Lower leg skin (tissue), 4 donors: ENCODE measurements at regions not wholly inside any gene's neighbourhood (a gene's known extent, or its start where the extent isn't known, plus 50 kb on each side); places are given as distances from the start of the nearest gene placed in this dataset.

Experiments
- DNase-seq, 2 donors: peaks; one replicate each; pipeline ENCODE4 v3.0.0-alpha.2; 2019; ENCODE audit warnings: low spot score in 2 of 2
- H3K4me3 ChIP-seq: fragments of 200-600 bp; sonication (generic); 2 replicates; pipeline ENCODE4 v1.5.1; 2017; ENCODE audit warnings: mild to moderate bottlenecking, low read depth; ENCODE audit not compliant: poor library complexity, severe bottlenecking
- POLR2A ChIP-seq, 2 donors: fragments of 450-650 bp; IDR thresholded peaks; one replicate each; pipeline ENCODE4 v1.6.1; 2016 to 2017; ENCODE audit warnings: antibody characterized with exemption in 2 of 2, mild to moderate bottlenecking in 1 of 2, moderate library complexity in 1 of 2
- WGBS, 2 donors: methylation state at CpG; one replicate each; pipeline ENCODE4 v1.1.5; 2018; 5-methylcytosine and 5-hydroxymethylcytosine counted together
- intact Hi-C: fragments of 100-400 bp; cut with DNase I; formaldehyde crosslinking; loops from one replicate; pipeline ENCODE4 v1.15.0; 2023; ENCODE audit warnings: low total_unique reads
- TF ChIP-seq, protein P1 (sequence below), 3 donors: fragments of 450-650 bp; IDR thresholded peaks; one replicate each; pipeline ENCODE4 v1.5.1; 2016; ENCODE audit warnings: antibody characterized with exemption in 3 of 3, mild to moderate bottlenecking in 3 of 3, moderate library complexity in 2 of 3

DNA sequence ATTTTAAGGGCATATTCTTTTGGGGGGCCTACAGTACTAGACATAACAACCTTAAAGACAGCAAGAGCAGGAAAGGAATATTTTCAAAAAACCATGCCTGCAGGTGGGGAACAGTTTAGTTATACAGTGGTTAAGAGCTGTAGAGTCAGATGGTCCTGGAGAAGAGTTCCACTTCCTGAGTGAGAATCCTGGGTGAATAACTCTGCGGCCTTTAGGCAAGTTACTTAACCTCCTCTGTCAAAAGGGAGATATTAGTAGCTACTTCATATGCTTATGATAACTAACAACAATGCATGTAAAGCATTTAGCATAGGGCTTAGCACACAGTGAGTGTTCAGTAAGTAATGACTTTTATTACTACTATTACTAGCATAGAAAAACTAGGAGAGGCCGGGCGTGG lies 119.2 kb upstream of the TAB2 start:
- TF ChIP-seq, protein P1, sequence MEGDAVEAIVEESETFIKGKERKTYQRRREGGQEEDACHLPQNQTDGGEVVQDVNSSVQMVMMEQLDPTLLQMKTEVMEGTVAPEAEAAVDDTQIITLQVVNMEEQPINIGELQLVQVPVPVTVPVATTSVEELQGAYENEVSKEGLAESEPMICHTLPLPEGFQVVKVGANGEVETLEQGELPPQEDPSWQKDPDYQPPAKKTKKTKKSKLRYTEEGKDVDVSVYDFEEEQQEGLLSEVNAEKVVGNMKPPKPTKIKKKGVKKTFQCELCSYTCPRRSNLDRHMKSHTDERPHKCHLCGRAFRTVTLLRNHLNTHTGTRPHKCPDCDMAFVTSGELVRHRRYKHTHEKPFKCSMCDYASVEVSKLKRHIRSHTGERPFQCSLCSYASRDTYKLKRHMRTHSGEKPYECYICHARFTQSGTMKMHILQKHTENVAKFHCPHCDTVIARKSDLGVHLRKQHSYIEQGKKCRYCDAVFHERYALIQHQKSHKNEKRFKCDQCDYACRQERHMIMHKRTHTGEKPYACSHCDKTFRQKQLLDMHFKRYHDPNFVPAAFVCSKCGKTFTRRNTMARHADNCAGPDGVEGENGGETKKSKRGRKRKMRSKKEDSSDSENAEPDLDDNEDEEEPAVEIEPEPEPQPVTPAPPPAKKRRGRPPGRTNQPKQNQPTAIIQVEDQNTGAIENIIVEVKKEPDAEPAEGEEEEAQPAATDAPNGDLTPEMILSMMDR (IDR thresholded peaks at IDR 0.05), result no peak
- TF ChIP-seq POLR2A (IDR thresholded peaks at IDR 0.05), result no peak
- DNase-seq, result no peak
- intact Hi-C loops, result no loop called here
- WGBS, 2 donors, result 93 to 95% methylated on average over 3 of the region's 3 CpGs
- H3K4me3 ChIP-seq, result no peak overlapping the region

DNA sequence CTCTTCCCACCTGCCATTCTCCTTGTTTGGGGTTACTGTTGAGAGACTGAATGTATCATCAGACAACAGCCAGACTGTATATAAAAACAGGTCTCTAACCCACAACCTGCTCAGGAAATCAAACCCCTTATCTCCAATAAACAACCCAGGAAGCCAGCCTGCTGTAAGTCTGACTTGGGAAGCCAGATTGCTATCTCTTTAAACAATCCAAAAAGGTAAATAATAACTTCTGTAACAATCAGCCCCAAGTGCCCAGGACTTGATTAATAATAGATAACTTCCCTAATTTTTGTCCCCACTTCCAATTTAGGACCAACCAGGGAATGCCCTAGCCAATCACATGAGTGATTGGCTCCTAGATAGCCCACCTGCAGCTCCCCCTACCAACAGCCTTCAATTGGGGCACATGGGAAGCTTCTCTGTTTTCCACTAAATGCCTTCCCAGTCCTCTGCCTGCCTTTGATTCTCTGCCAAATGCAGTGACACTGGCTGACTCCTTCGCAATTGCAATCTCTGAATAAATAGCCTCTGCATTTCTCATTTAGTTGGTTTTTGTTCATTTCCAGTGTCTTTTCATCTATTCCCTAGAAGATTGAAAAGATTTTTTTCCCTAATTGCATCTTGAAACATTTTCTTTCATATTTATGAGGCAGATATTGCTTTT lies 117.1 kb upstream of the TAB2 start:
- DNase-seq, result no peak
- WGBS, 2 donors, result 42 to 73% methylated on average over 1 of the region's 1 CpG
- intact Hi-C loops, result no loop called here
- TF ChIP-seq POLR2A (IDR thresholded peaks at IDR 0.05), result no peak
- TF ChIP-seq, protein P1 (IDR thresholded peaks at IDR 0.05), result no peak
- H3K4me3 ChIP-seq, result no peak overlapping the region

DNA sequence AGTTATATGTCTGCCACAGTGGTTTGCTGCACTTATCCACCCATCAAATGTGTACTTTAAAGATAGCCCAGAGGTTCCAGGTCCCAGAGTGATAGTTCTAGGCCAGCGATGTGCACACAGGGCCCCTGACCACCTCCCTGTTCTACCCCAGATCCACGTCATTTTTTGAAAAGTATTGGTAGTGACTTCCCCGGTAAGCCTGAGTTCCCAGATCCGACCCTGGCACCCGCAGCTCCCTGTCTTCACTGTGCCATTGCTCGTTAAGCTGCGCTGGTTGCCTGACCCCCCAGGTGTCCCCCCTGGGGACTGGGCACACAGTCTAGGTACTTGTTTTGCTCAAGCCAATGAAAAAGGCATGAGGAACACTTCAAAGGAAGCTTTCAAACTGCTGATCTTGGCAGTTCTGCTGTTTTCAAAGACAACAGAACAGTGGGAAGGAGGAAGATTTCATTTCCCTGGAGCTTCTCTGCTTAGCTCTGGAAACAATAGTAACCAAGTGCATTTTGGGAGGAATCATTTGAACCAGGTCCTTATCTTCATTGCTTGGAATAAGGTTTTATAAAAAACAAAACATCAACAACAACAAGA lies 116.3 kb upstream of the TAB2 start:
- DNase-seq, result no peak
- intact Hi-C loops, result no loop called here
- H3K4me3 ChIP-seq, result no peak overlapping the region
- WGBS, 2 donors, result 72 to 83% methylated on average over 7 of the region's 7 CpGs
- no peak for TF ChIP-seq POLR2A (IDR thresholded peaks at IDR 0.05)
- TF ChIP-seq, protein P1 (IDR thresholded peaks at IDR 0.05), result no peak

DNA sequence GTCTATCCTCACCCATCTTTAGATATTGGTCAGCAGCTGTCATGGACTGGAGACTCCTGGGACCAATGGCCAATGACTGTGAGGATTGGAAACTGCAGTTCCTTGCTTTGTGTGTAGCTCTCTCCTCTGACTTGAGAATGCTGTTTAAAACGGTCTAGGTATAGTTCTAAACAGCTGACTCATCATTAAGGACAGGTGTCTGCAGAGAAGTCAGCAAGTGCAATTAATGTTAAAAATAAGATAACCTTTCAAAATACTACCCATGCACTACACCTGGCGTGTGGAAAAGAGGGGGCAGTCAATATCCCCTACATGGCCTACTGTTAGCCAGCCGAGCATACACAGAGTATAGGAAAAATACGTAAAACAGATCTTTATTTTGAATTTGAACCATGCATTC lies 115.4 kb upstream of the TAB2 start:
- H3K4me3 ChIP-seq, result no peak overlapping the region
- intact Hi-C loops, result no loop called here
- no peak for TF ChIP-seq POLR2A (IDR thresholded peaks at IDR 0.05)
- TF ChIP-seq, protein P1 (IDR thresholded peaks at IDR 0.05), result no peak
- 87 to 88% methylated on average over 4 of the region's 4 CpGs for WGBS, 2 donors
- DNase-seq, result no peak

DNA sequence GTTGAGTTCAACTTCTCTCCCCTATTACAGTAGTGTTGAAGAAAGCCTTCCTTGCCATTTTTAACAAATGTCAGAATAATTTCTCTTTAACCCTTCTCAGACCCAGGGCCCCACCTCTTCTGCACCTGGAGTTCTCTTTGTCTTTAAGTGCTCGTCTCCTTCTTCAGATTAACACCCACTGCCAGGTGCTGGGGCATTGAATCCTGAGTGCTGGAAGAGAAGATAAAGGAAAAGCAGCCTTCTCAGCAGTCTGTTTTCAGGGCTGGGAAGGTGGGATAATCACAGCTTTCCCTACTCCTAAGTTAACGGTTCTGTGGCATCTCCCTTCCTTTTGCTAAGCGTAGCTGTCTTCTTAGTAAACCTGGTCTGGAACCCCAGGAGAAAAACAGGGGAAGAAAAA lies 114.6 kb upstream of the TAB2 start:
- no peak for DNase-seq
- H3K4me3 ChIP-seq, result no peak overlapping the region
- intact Hi-C loops, result no loop called here
- no peak for TF ChIP-seq POLR2A (IDR thresholded peaks at IDR 0.05)
- WGBS, 2 donors, result 90 to 93% methylated on average over 3 of the region's 3 CpGs

DNA sequence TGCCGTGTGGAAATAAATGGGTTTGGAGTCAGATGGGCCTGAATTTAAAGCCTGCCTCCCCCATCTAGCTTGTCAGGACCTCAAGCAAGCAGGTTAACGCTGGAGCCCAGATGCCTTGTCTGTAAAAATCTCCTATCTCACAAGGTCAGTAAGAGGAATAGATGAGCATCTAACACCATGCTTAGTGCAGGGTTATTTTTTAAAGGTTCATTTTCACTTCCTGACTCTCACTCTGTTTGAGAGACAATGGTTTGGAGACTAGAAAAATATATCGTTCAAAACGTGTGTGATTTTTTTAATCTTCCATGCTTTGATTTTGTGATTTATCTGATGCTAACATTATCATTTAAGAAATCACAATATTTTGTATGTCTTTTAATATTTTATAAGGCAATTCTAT lies 114.0 kb upstream of the TAB2 start:
- intact Hi-C loops, result no loop called here
- no peak overlapping the region for H3K4me3 ChIP-seq
- no peak for DNase-seq
- WGBS, 2 donors, result 86 to 87% methylated on average over 4 of the region's 4 CpGs
- TF ChIP-seq, protein P1 (IDR thresholded peaks at IDR 0.05), result no peak
- no peak for TF ChIP-seq POLR2A (IDR thresholded peaks at IDR 0.05)
